ENCODE measurements at regions not wholly inside any gene's neighbourhood (a gene's known extent, or its start where the extent isn't known, plus 50 kb on each side); places are given as distances from the start of the nearest gene placed in this dataset.
A peak's percentile ranks its signal among the peaks of the same experiment; 100 is the strongest.

DNA sequence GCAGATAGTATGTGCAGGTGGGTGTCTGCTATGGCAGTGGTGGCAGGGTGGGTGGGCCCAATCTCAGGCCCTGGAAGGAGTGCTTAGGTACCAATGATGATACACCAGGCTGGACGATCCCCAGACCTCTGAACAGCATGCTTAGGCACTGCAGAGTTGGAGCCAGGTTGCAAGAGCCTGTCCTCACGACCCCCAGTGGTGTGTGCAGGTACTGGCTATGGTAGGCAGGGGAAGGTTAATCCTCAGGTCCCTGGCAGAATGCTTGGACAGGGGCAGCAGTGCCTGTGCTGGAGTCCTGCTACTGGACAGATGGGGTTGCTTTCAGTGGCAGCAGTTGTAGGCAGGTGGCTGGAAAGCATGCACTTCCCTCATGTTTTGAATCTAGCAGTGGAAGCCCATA lies 100.5 kb upstream of the NEK7 start:
- Histone ChIP-seq H3K4me1 (ENCODE audit: control extremely low read depth in 1 of 4, control insufficient read depth in 4 of 4, insufficient read depth in 4 of 4, low read length in 3 of 4) (no peaks in the 10 kb centered on the region), H3K36me3 (ENCODE audit: control insufficient read depth in 4 of 4, insufficient read depth in 4 of 4, low read length in 3 of 4) (no peaks in the 10 kb centered on the region), H3K4me3 (ENCODE audit: control insufficient read depth in 1 of 7, extremely low read depth in 1 of 7, insufficient read depth in 4 of 7, low read depth in 2 of 7, low read length in 6 of 7) (no peak overlapping the region), H3K9me3 (ENCODE audit: control extremely low read depth in 1 of 5, control insufficient read depth in 4 of 5, insufficient read depth in 2 of 5, low read depth in 1 of 5, low read length in 4 of 5) (peaks cover 0 to 2% (median 0%) of the 10 kb centered on the region in 5 experiments), H3K27ac (ENCODE audit: insufficient read depth in 1 of 2, low read depth in 1 of 2, low read length in 2 of 2, poor library complexity in 1 of 2, severe bottlenecking in 2 of 2) (no peak overlapping the region), H3K27me3 (replicated peaks in 2 of 5; ENCODE audit: control insufficient read depth in 4 of 5, insufficient read depth in 5 of 5, low read length in 4 of 5) (no peaks in the 10 kb centered on the region)
- ChIA-PET POLR2A (interaction anchor here (0.5 kb wide), 1 partner anchor 214 kb away, joined by 4 read pairs; no protein-coding TSS in a partner anchor), CTCF (no interaction called here)
- DNase-seq: no peak
- WGBS (ENCODE audit: insufficient coverage): 87% methylated on average over 2 of the region's 2 CpGs

DNA sequence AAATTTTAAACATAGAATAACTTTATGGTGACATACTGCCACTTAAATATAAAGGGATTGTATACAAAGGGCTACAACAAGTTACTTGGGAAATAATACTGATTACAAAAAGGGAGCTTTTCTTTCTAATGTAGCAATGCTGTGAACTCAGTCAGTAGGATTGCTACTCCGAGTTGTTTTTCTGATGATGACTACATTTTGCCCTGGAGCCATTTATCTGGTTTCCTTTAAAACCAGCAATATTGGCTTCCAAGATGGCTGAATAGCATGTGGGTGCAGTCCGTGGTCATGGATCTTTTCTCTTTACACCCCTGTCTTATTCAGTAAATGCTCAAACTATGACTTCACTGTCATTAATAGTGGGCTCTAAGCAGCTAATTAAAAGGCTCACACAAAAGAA lies 92.6 kb upstream of the NEK7 start:
- no peak overlapping the region for H3K27ac ChIP-seq (ENCODE audit: insufficient read depth in 1 of 2, low read depth in 1 of 2, low read length in 2 of 2, poor library complexity in 1 of 2, severe bottlenecking in 2 of 2)
- DNase-seq: no peak
- no peaks in the 10 kb centered on the region for H3K27me3 ChIP-seq (replicated peaks in 2 of 5; ENCODE audit: control insufficient read depth in 4 of 5, insufficient read depth in 5 of 5, low read length in 4 of 5)
- no peaks in the 10 kb centered on the region for H3K36me3 ChIP-seq (ENCODE audit: control insufficient read depth in 4 of 4, insufficient read depth in 4 of 4, low read length in 3 of 4)
- ChIA-PET POLR2A (no interaction called here), CTCF (no interaction called here)
- WGBS (ENCODE audit: insufficient coverage): 100% methylated on average over 1 of the region's 2 CpGs
- H3K9me3 ChIP-seq (ENCODE audit: control extremely low read depth in 1 of 5, control insufficient read depth in 4 of 5, insufficient read depth in 2 of 5, low read depth in 1 of 5, low read length in 4 of 5): peaks cover 0 to 2% (median 0%) of the 10 kb centered on the region in 5 experiments
- H3K4me1 ChIP-seq (ENCODE audit: control extremely low read depth in 1 of 4, control insufficient read depth in 4 of 4, insufficient read depth in 4 of 4, low read length in 3 of 4): peaks cover 0 to 9% (median 6%) of the 10 kb centered on the region in 4 experiments
- H3K4me3 ChIP-seq (ENCODE audit: control insufficient read depth in 1 of 7, extremely low read depth in 1 of 7, insufficient read depth in 4 of 7, low read depth in 2 of 7, low read length in 6 of 7): no peak overlapping the region

DNA sequence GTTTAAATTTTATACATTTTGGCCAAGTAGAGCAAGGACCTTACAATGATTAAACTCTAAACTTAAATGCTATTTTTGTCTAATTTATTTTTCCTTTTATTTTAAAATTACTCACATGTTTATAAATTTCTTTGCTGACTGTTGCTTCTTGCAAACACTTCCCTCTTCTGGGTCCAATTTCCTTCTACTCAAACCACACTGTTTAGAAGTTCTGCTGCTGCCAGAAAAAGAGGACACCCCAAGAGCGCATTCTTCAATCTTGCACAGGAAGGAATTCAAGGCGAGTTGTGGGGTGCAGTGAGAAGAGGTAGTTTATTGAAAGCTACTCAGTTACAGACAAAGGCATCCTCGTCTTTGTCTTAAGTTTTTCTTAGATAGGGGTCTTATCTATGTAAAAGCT lies 88.5 kb upstream of the NEK7 start:
- Histone ChIP-seq H3K27ac (ENCODE audit: insufficient read depth in 1 of 2, low read depth in 1 of 2, low read length in 2 of 2, poor library complexity in 1 of 2, severe bottlenecking in 2 of 2) (no peak overlapping the region), H3K4me3 (ENCODE audit: control insufficient read depth in 1 of 7, extremely low read depth in 1 of 7, insufficient read depth in 4 of 7, low read depth in 2 of 7, low read length in 6 of 7) (peak overlapping the region in 3 of 7 experiments; percentile 26 to 50 (median 49)), H3K9me3 (ENCODE audit: control extremely low read depth in 1 of 5, control insufficient read depth in 4 of 5, insufficient read depth in 2 of 5, low read depth in 1 of 5, low read length in 4 of 5) (peaks cover 0 to 1% (median 0%) of the 10 kb centered on the region in 5 experiments), H3K36me3 (ENCODE audit: control insufficient read depth in 4 of 4, insufficient read depth in 4 of 4, low read length in 3 of 4) (no peaks in the 10 kb centered on the region), H3K27me3 (replicated peaks in 2 of 5; ENCODE audit: control insufficient read depth in 4 of 5, insufficient read depth in 5 of 5, low read length in 4 of 5) (no peaks in the 10 kb centered on the region), H3K4me1 (ENCODE audit: control extremely low read depth in 1 of 4, control insufficient read depth in 4 of 4, insufficient read depth in 4 of 4, low read length in 3 of 4) (peaks cover 0 to 9% (median 6%) of the 10 kb centered on the region in 4 experiments)
- 0% methylated on average over 1 of the region's 3 CpGs for WGBS (ENCODE audit: insufficient coverage)
- peak; percentile 19 to 79 (median 69) for DNase-seq
- POLR2A ChIA-PET: no interaction called here
- CTCF ChIA-PET: interaction anchor here (1.0 kb wide), 1 partner anchor 10 kb away, joined by 3 read pairs; no protein-coding TSS in a partner anchor

DNA sequence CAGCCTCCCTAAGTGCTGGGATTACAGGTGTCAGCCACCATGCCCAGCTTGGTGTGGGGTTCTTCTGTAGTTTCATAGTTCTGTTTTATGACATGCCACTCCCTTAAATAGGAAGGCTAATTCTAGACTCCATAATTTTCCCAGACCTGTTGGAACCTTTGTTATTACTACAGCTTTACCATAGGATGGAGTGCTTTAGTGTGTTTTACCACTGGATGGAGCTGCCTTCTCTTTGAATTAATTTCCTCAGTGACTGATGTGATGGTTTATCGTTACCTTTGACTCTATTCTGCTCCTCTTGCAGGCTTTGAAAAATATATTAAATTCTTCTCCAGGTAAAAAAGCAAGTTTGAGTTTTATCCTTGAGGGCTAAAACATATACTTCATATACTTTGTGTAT lies 84.6 kb upstream of the NEK7 start:
- H3K27me3 ChIP-seq (replicated peaks in 2 of 5; ENCODE audit: control insufficient read depth in 4 of 5, insufficient read depth in 5 of 5, low read length in 4 of 5): no peaks in the 10 kb centered on the region
- H3K4me1 ChIP-seq (ENCODE audit: control extremely low read depth in 1 of 4, control insufficient read depth in 4 of 4, insufficient read depth in 4 of 4, low read length in 3 of 4): peaks cover 0 to 9% (median 6%) of the 10 kb centered on the region in 4 experiments
- POLR2A ChIA-PET: no interaction called here
- no peak overlapping the region for H3K27ac ChIP-seq (ENCODE audit: insufficient read depth in 1 of 2, low read depth in 1 of 2, low read length in 2 of 2, poor library complexity in 1 of 2, severe bottlenecking in 2 of 2)
- DNase-seq: no peak
- peaks cover 0 to 1% (median 0%) of the 10 kb centered on the region in 5 experiments for H3K9me3 ChIP-seq (ENCODE audit: control extremely low read depth in 1 of 5, control insufficient read depth in 4 of 5, insufficient read depth in 2 of 5, low read depth in 1 of 5, low read length in 4 of 5)
- no peaks in the 10 kb centered on the region for H3K36me3 ChIP-seq (ENCODE audit: control insufficient read depth in 4 of 4, insufficient read depth in 4 of 4, low read length in 3 of 4)
- WGBS (ENCODE audit: insufficient coverage): no CpG with 5 or more reads among the region's 1 CpG
- CTCF ChIA-PET: interaction anchor here (1.2 kb wide), 1 partner anchor 16 kb away, joined by 3 read pairs; no protein-coding TSS in a partner anchor
- no peak overlapping the region for H3K4me3 ChIP-seq (ENCODE audit: control insufficient read depth in 1 of 7, extremely low read depth in 1 of 7, insufficient read depth in 4 of 7, low read depth in 2 of 7, low read length in 6 of 7)

DNA sequence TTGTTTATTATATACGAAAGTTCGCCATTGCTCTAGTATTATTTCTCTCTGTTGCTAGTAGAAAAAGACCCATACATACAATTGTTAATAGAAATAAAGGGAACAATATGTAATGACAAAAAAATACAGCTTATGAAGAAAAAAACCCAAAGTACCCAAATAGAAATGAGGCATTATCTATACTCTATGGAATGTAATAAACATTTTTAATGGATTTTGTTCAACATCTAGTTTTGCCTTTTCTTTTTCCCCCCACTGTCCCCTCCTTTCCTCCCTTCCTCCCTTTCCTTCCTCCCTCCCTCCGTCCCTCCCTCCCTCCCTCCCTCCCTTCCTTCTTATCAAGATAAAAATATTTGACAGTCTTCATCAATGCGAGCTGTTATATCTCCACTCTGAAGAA lies 81.5 kb upstream of the NEK7 start:
- WGBS (ENCODE audit: insufficient coverage): no CpG with 5 or more reads among the region's 4 CpGs
- no peaks in the 10 kb centered on the region for H3K36me3 ChIP-seq (ENCODE audit: control insufficient read depth in 4 of 4, insufficient read depth in 4 of 4, low read length in 3 of 4)
- H3K27ac ChIP-seq (ENCODE audit: insufficient read depth in 1 of 2, low read depth in 1 of 2, low read length in 2 of 2, poor library complexity in 1 of 2, severe bottlenecking in 2 of 2): no peak overlapping the region
- peaks cover 0 to 2% (median 0%) of the 10 kb centered on the region in 4 experiments for H3K4me1 ChIP-seq (ENCODE audit: control extremely low read depth in 1 of 4, control insufficient read depth in 4 of 4, insufficient read depth in 4 of 4, low read length in 3 of 4)
- no peak overlapping the region for H3K4me3 ChIP-seq (ENCODE audit: control insufficient read depth in 1 of 7, extremely low read depth in 1 of 7, insufficient read depth in 4 of 7, low read depth in 2 of 7, low read length in 6 of 7)
- H3K9me3 ChIP-seq (ENCODE audit: control extremely low read depth in 1 of 5, control insufficient read depth in 4 of 5, insufficient read depth in 2 of 5, low read depth in 1 of 5, low read length in 4 of 5): peaks cover 0 to 2% (median 0%) of the 10 kb centered on the region in 5 experiments
- DNase-seq: no peak
- POLR2A ChIA-PET: no interaction called here
- CTCF ChIA-PET: no interaction called here
- H3K27me3 ChIP-seq (replicated peaks in 2 of 5; ENCODE audit: control insufficient read depth in 4 of 5, insufficient read depth in 5 of 5, low read length in 4 of 5): no peaks in the 10 kb centered on the region

DNA sequence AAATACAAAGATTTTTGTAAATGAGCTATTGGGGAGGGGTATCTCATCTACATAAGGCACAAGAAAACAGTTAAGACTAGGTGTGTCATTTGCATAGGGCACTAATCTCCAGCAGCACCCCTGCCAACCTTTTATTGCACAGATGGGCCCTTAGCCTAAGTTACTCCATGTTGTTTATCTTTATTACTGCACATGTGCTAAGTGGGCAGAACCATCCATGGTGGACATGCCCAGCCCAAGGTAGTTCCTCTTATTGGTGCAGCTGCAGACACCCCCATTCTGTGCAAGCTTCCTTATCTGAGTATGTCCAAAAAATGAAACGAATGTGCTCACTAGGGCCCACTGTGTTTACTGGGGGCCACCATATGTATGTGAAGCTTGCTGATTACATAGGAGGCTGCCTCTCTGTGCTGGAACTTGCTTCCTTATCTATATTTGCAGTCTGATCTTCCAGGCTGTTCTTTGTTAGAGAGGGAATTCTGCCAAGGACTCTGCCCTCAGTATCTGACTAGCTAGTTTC lies 77.3 kb upstream of the NEK7 start:
- CTCF ChIA-PET: interaction anchor here (0.6 to 1.2 kb wide), 2 partner anchors 9 to 95 kb away, joined by 3 read pairs; no protein-coding TSS in a partner anchor
- peak; percentile 13 to 76 (median 60) for DNase-seq

DNA sequence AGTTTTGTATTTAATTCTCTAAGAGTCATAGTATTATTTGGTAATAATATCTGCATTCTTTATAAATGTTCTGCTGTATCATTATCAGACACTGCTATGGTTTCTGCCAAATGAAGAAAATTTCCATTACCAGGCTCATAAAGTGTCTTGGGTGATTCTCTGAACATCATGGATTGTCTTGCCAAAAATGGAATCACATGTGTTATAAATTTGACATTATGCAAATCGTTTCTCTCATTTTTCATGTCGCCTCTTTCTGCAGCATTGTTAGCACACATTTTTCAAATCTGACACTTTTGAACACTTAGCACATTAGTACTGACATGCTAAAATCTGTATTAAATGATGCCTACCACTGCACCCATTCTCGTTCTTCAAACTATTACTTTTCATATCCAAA lies 74.2 kb upstream of the NEK7 start:
- Histone ChIP-seq H3K27me3 (replicated peaks in 2 of 5; ENCODE audit: control insufficient read depth in 4 of 5, insufficient read depth in 5 of 5, low read length in 4 of 5) (no peaks in the 10 kb centered on the region), H3K4me3 (ENCODE audit: control insufficient read depth in 1 of 7, extremely low read depth in 1 of 7, insufficient read depth in 4 of 7, low read depth in 2 of 7, low read length in 6 of 7) (no peak overlapping the region), H3K4me1 (ENCODE audit: control extremely low read depth in 1 of 4, control insufficient read depth in 4 of 4, insufficient read depth in 4 of 4, low read length in 3 of 4) (peaks cover 0 to 2% (median 0%) of the 10 kb centered on the region in 4 experiments), H3K27ac (ENCODE audit: insufficient read depth in 1 of 2, low read depth in 1 of 2, low read length in 2 of 2, poor library complexity in 1 of 2, severe bottlenecking in 2 of 2) (no peak overlapping the region), H3K9me3 (ENCODE audit: control extremely low read depth in 1 of 5, control insufficient read depth in 4 of 5, insufficient read depth in 2 of 5, low read depth in 1 of 5, low read length in 4 of 5) (peaks cover 0 to 2% (median 0%) of the 10 kb centered on the region in 5 experiments), H3K36me3 (ENCODE audit: control insufficient read depth in 4 of 4, insufficient read depth in 4 of 4, low read length in 3 of 4) (no peaks in the 10 kb centered on the region)
- POLR2A ChIA-PET: no interaction called here
- no peak for DNase-seq
- WGBS (ENCODE audit: insufficient coverage): 90% methylated on average over 2 of the region's 3 CpGs
- CTCF ChIA-PET: no interaction called here

More for the DNA sequence above, 77.3 kb upstream of the NEK7 start:
- peaks cover 0 to 2% (median 0%) of the 10 kb centered on the region in 5 experiments for H3K9me3 ChIP-seq (ENCODE audit: control extremely low read depth in 1 of 5, control insufficient read depth in 4 of 5, insufficient read depth in 2 of 5, low read depth in 1 of 5, low read length in 4 of 5)
- H3K27me3 ChIP-seq (replicated peaks in 2 of 5; ENCODE audit: control insufficient read depth in 4 of 5, insufficient read depth in 5 of 5, low read length in 4 of 5): no peaks in the 10 kb centered on the region
- no peak overlapping the region for H3K4me3 ChIP-seq (ENCODE audit: control insufficient read depth in 1 of 7, extremely low read depth in 1 of 7, insufficient read depth in 4 of 7, low read depth in 2 of 7, low read length in 6 of 7)
- no peaks in the 10 kb centered on the region for H3K36me3 ChIP-seq (ENCODE audit: control insufficient read depth in 4 of 4, insufficient read depth in 4 of 4, low read length in 3 of 4)
- H3K27ac ChIP-seq (ENCODE audit: insufficient read depth in 1 of 2, low read depth in 1 of 2, low read length in 2 of 2, poor library complexity in 1 of 2, severe bottlenecking in 2 of 2): no peak overlapping the region
- POLR2A ChIA-PET: no interaction called here
- H3K4me1 ChIP-seq (ENCODE audit: control extremely low read depth in 1 of 4, control insufficient read depth in 4 of 4, insufficient read depth in 4 of 4, low read length in 3 of 4): peaks cover 0 to 2% (median 0%) of the 10 kb centered on the region in 4 experiments
- 0% methylated on average over 1 of the region's 1 CpG for WGBS (ENCODE audit: insufficient coverage)
